HEK293 (cell line): ENCODE measurements at regions not wholly inside any gene's neighbourhood (a gene's known extent, or its start where the extent isn't known, plus 50 kb on each side); places are given as distances from the start of the nearest gene placed in this dataset.

Source experiments
- GFI1B ChIP-seq: fragments of 450-650 bp; formaldehyde crosslinking; IDR thresholded peaks from 2 replicates; pipeline ENCODE4 v1.5.1; 2016; ENCODE audit warnings: missing biosample characterization, missing genetic modification characterization
- KLF9 ChIP-seq: fragments of 450-650 bp; formaldehyde crosslinking; IDR thresholded peaks from 2 replicates; pipeline ENCODE4 v1.5.1; 2016; ENCODE audit warnings: missing biosample characterization, missing genetic modification characterization, low read depth
- MZF1 ChIP-seq: fragments of 450-650 bp; formaldehyde crosslinking; IDR thresholded peaks from 2 replicates; pipeline ENCODE4 v1.5.1; 2017; ENCODE audit warnings: missing biosample characterization, missing genetic modification characterization, borderline replicate concordance
- REST ChIP-seq: fragments of 450-650 bp; formaldehyde crosslinking; IDR thresholded peaks from 2 replicates; pipeline ENCODE4 v1.5.1; 2016; ENCODE audit warnings: missing biosample characterization, missing genetic modification characterization
- ZBTB26 ChIP-seq: fragments of 450-650 bp; formaldehyde crosslinking; optimal IDR thresholded peaks from 2 replicates; pipeline ENCODE3; 2016; ENCODE audit warnings: missing biosample characterization, mild to moderate bottlenecking, missing genetic modification characterization
- ZNF132 ChIP-seq: fragments of 450-650 bp; formaldehyde crosslinking; IDR thresholded peaks from 2 replicates; pipeline ENCODE4 v1.5.1; 2017; ENCODE audit warnings: missing biosample characterization, missing genetic modification characterization, borderline replicate concordance
- ZNF138 ChIP-seq: fragments of 450-650 bp; formaldehyde crosslinking; IDR thresholded peaks from 2 replicates; pipeline ENCODE4 v1.5.1; 2016; ENCODE audit warnings: missing biosample characterization, missing genetic modification characterization, borderline replicate concordance
- ZNF239 ChIP-seq: fragments of 450-650 bp; formaldehyde crosslinking; IDR thresholded peaks from 2 replicates; pipeline ENCODE4 v1.5.1; 2016; ENCODE audit warnings: missing biosample characterization, missing genetic modification characterization
- ZNF311 ChIP-seq: fragments of 450-650 bp; formaldehyde crosslinking; IDR thresholded peaks from 2 replicates; pipeline ENCODE4 v1.5.1; 2017; ENCODE audit warnings: missing biosample characterization, missing genetic modification characterization, borderline replicate concordance
- ZNF513 ChIP-seq: fragments of 450-650 bp; IDR thresholded peaks from 2 replicates; pipeline ENCODE4 v1.5.1; 2018; ENCODE audit warnings: missing biosample characterization, missing genetic modification characterization
- ZNF558 ChIP-seq: fragments of 450-650 bp; formaldehyde crosslinking; IDR thresholded peaks from 2 replicates; pipeline ENCODE4 v1.5.1; 2016; ENCODE audit warnings: missing biosample characterization, missing genetic modification characterization
- ZNF629 ChIP-seq: fragments of 450-650 bp; formaldehyde crosslinking; IDR thresholded peaks from 2 replicates; pipeline ENCODE4 v1.5.1; 2017; ENCODE audit warnings: missing biosample characterization, missing genetic modification characterization
- ZNF654 ChIP-seq: fragments of 450-650 bp; formaldehyde crosslinking; IDR thresholded peaks from 2 replicates; pipeline ENCODE4 v1.5.1; 2016; ENCODE audit warnings: low read depth, missing biosample characterization, missing genetic modification characterization
- TF ChIP-seq, protein P1 (sequence below): fragments of 450-650 bp; formaldehyde crosslinking; IDR thresholded peaks from 2 replicates; pipeline ENCODE4 v1.5.1; 2016; ENCODE audit warnings: missing biosample characterization, missing genetic modification characterization

DNA sequence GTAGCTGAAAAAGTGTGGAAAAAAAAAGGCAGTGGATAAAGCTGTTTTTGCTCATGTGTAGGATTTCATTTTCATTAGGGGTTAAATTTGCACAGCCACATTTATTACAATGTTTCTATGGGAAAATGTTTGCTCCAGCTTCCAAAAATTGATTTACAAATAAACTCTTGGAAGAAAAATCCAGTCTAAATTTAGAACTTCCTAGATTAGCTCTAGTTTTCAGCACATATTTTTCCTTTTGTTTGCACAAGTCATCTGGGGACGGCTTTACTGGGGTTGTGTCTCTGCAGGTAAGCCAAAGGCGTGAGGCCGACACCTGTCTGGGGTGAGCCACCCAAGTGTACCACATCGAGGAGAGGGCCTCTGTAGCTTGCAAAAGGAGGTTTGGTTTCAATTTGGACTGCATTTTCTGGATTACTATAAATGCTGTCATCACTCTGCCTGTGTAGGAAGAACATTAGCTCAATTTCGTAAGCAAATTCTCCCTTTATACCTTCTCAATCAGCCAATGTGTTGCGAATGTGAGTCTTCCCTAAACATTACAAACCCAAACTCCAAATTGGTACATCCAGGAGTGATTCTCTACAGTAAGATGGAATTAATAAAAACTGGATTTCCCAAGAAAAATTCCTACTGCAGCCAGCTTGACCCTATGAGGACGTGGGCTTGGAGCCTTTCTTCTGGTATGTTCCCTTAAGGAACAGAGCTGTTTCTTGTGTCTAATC is 89.5 kb upstream of the ZNF438 start:
- TF ChIP-seq ZNF558 (tag by site-specific recombination) (no peak), MZF1 (tag by site-specific recombination) (no peak), ZBTB26 (tag by site-specific recombination) (no peak), ZNF654 (tag by site-specific recombination) (no peak), ZNF132 (no peak), ZNF239 (no peak), ZNF311 (tag by site-specific recombination) (no peak), ZNF629 (no peak), GFI1B (tag by site-specific recombination) (no peak), ZNF138 (tag by site-specific recombination) (no peak), KLF9 (tag by site-specific recombination) (no peak), ZNF513 (tag by site-specific recombination) (no peak), REST (tag by site-specific recombination) (no peak)
- TF ChIP-seq, protein P1, sequence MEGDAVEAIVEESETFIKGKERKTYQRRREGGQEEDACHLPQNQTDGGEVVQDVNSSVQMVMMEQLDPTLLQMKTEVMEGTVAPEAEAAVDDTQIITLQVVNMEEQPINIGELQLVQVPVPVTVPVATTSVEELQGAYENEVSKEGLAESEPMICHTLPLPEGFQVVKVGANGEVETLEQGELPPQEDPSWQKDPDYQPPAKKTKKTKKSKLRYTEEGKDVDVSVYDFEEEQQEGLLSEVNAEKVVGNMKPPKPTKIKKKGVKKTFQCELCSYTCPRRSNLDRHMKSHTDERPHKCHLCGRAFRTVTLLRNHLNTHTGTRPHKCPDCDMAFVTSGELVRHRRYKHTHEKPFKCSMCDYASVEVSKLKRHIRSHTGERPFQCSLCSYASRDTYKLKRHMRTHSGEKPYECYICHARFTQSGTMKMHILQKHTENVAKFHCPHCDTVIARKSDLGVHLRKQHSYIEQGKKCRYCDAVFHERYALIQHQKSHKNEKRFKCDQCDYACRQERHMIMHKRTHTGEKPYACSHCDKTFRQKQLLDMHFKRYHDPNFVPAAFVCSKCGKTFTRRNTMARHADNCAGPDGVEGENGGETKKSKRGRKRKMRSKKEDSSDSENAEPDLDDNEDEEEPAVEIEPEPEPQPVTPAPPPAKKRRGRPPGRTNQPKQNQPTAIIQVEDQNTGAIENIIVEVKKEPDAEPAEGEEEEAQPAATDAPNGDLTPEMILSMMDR = no peak
